Upper lobe of right lung (tissue), 1 donor: ENCODE measurements at regions not wholly inside any gene's neighbourhood (a gene's known extent, or its start where the extent isn't known, plus 50 kb on each side); places are given as distances from the start of the nearest gene placed in this dataset.

Experiments used
- ATAC-seq: fragments of 200-7000 bp; cut with Tn5 transposase; one replicate; pipeline ENCODE4 v1.9.1; 2020; ENCODE audit warnings: mild to moderate bottlenecking, moderate library complexity
- DNase-seq: peaks from one replicate; pipeline ENCODE4 v3.0.0-alpha.2; 2020
- H3K27ac ChIP-seq: fragments of 200-600 bp; one replicate; pipeline ENCODE4 v1.8.0; 2022
- H3K27me3 ChIP-seq: fragments of 200-600 bp; one replicate; pipeline ENCODE4 v1.8.0; 2022; ENCODE audit warnings: mild to moderate bottlenecking
- H3K36me3 ChIP-seq: fragments of 200-600 bp; one replicate; pipeline ENCODE4 v1.8.0; 2022
- H3K4me1 ChIP-seq: fragments of 200-600 bp; one replicate; pipeline ENCODE4 v1.8.0; 2022
- H3K4me3 ChIP-seq: fragments of 200-600 bp; one replicate; pipeline ENCODE4 v1.8.0; 2022; ENCODE audit warnings: mild to moderate bottlenecking
- H3K9me3 ChIP-seq: fragments of 200-600 bp; one replicate; pipeline ENCODE4 v1.8.0; 2022
- intact Hi-C: fragments of 100-400 bp; cut with DNase I; formaldehyde crosslinking; loops from one replicate; pipeline ENCODE4 v1.11.0; 2022
- TF ChIP-seq, protein P1 (sequence below): fragments of 200-600 bp; IDR thresholded peaks from one replicate; pipeline ENCODE4 v1.8.0; 2022; ENCODE audit warnings: antibody characterized with exemption
- donor health status: DM: no; HTN: yes; CAD: no; lungs with severe emphysema.

DNA sequence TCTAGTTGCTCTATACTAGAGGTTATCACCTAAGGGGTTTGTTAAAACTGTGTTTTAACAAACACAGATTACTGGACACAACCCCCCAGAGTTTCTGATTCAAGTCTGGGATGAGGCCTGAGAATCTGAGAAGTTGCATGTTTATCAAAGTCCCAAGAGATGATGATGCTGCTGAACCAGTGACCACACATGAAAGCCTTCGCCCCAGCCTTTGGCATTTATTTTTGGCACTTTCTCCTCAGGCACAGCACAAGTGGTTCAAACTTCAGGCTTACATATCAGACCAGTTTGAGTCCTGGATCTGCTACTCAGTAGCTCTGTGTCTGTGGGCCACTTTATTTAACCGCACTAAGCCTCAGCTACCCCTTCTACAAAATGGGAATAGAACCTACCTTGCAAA is 407.2 kb upstream of the PIK3R1 start:
- Histone ChIP-seq H3K27me3 (no peaks in the 10 kb centered on the region), H3K4me1 (no peaks in the 10 kb centered on the region), H3K27ac (no peak overlapping the region), H3K36me3 (no peaks in the 10 kb centered on the region), H3K9me3 (no peaks in the 10 kb centered on the region), H3K4me3 (no peak overlapping the region)
- TF ChIP-seq, protein P1, sequence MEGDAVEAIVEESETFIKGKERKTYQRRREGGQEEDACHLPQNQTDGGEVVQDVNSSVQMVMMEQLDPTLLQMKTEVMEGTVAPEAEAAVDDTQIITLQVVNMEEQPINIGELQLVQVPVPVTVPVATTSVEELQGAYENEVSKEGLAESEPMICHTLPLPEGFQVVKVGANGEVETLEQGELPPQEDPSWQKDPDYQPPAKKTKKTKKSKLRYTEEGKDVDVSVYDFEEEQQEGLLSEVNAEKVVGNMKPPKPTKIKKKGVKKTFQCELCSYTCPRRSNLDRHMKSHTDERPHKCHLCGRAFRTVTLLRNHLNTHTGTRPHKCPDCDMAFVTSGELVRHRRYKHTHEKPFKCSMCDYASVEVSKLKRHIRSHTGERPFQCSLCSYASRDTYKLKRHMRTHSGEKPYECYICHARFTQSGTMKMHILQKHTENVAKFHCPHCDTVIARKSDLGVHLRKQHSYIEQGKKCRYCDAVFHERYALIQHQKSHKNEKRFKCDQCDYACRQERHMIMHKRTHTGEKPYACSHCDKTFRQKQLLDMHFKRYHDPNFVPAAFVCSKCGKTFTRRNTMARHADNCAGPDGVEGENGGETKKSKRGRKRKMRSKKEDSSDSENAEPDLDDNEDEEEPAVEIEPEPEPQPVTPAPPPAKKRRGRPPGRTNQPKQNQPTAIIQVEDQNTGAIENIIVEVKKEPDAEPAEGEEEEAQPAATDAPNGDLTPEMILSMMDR, result no peak
- no peak for ATAC-seq
- intact Hi-C loops, result no loop called here
- DNase-seq, result no peak

DNA sequence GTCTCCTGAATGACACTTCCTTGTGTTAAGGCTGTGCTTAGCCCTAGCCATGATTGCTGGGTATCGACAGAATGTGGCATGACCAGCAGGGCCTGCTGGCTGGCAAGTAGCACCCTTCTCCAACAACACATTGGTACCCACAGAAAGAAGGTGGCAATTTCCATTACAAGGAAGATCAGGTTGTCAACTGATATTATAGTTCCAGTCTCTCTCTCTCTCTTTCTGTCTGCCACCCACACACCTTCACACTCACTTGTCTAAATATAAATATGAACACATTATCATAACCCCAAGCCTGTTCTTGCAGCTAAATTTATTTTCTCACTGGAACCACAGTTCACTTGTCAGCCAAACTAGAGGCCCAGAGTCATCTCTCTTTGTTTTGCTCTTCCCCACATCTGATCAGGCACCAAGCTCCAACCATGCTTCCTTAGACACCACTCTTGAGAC is 408.1 kb upstream of the PIK3R1 start:
- no peaks in the 10 kb centered on the region for H3K4me1 ChIP-seq
- no peak overlapping the region for H3K4me3 ChIP-seq
- no peaks in the 10 kb centered on the region for H3K36me3 ChIP-seq
- TF ChIP-seq, protein P1, result no peak
- H3K27ac ChIP-seq, result no peak overlapping the region
- intact Hi-C loops, result no loop called here
- H3K27me3 ChIP-seq, result no peaks in the 10 kb centered on the region
- H3K9me3 ChIP-seq, result no peaks in the 10 kb centered on the region
- ATAC-seq (no peak), DNase-seq (no peak)

DNA sequence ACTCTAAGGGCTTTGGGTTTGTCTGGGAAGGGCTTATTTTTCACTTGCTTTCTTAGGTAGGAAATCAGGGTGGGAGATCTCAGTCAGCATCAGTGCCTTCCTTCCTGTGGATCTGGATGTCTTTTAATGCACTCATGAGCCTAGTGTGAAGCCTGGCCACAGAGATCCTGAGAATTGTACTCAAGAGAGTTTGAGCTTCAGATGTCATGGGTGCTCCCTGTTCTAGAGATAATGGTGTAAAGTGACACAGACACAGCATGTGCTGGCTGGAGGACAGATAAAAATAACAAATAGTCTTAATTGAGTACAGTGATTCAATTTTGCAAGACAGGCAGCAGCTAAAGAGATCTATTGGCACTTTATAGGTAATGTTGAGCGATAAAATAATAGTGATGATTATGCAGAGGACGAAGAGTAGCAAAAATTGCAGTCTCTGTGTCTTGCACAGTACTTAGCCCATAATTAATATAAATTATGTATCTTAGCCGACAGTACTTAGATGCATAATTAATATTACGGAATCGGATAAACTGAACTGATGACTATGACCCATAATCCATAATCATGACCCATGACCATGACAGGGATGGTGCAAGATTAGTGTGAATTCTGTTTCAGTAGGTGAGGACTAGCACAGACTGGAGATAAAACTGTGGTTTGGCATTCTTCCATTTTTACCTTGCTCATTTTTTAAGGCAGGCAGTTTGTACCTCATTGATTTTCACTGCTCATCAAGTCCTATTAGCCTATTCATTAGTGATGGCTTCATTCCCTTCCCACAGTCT is 408.7 kb upstream of the PIK3R1 start:
- no peak for ATAC-seq
- no peak for DNase-seq
- Histone ChIP-seq H3K4me3 (no peak overlapping the region), H3K9me3 (no peaks in the 10 kb centered on the region), H3K27me3 (no peaks in the 10 kb centered on the region), H3K4me1 (no peaks in the 10 kb centered on the region), H3K27ac (no peak overlapping the region), H3K36me3 (no peaks in the 10 kb centered on the region)
- intact Hi-C loops, result no loop called here
- TF ChIP-seq, protein P1, result no peak

DNA sequence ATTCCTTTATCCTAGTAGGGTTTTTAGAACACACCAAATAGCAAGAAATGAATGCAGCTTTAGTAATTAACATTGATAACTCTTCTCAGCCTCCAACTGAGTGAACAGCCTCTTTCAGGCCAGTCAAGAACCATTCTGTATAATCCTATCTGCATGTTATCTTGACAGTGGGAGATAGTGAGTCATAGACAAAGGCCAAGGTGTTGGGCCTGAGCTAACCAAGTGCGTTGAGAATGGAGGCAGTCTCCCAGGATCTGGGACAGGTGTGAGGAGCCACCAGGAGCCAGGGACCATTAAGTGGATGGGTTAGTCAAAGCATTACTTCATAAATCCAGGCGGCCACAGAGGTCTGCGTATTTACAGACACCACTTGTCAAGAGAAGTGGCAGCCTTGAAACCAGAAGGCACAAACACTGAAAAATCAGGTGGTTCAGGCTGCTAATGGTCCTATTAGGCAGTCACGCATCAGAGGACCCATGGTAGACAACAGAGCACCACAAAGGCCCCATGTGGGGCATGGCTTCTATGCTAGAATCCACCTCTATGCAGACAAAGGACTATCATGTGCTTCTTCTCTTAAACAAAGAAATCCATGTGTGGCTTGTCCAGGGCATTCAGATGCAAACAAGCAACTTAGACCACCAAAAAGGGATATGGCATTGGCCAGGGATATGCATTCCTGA is 409.7 kb upstream of the PIK3R1 start:
- TF ChIP-seq, protein P1, result no peak
- no peaks in the 10 kb centered on the region for H3K27me3 ChIP-seq
- no peaks in the 10 kb centered on the region for H3K9me3 ChIP-seq
- H3K4me3 ChIP-seq, result no peak overlapping the region
- ATAC-seq, result no peak
- no peak overlapping the region for H3K27ac ChIP-seq
- no peaks in the 10 kb centered on the region for H3K36me3 ChIP-seq
- no peaks in the 10 kb centered on the region for H3K4me1 ChIP-seq
- intact Hi-C loops, result no loop called here
- DNase-seq, result no peak

DNA sequence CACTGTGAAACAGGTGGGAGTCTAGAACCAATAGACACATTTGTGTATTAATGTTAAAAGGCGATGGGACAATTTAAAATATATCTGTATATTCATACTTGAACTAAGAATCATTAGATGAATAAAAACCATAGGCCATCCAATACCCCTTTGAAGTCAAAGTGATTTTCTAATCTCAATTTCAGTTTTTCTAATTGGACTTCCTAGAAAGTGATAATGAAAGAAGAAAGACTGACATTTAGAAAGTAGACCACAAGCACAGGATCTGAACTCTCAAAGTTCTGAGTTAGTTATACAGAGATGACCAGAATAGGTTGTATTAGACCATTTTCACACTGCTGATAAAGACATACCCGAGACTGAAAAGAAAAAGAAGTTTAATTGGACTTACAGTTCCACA is 412.8 kb upstream of the PIK3R1 start:
- H3K27ac ChIP-seq, result no peak overlapping the region
- H3K9me3 ChIP-seq, result no peaks in the 10 kb centered on the region
- no peaks in the 10 kb centered on the region for H3K4me1 ChIP-seq
- no peaks in the 10 kb centered on the region for H3K36me3 ChIP-seq
- intact Hi-C loops, result no loop called here
- no peaks in the 10 kb centered on the region for H3K27me3 ChIP-seq
- no peak overlapping the region for H3K4me3 ChIP-seq
- TF ChIP-seq, protein P1, result no peak
- ATAC-seq, result no peak
- no peak for DNase-seq
